A549 (cell line): ENCODE measurements at regions not wholly inside any gene's neighbourhood (a gene's known extent, or its start where the extent isn't known, plus 50 kb on each side); places are given as distances from the start of the nearest gene placed in this dataset.

ENCODE experiments used
- CTCF ChIP-seq: fragments of >200 bp; sonication (Bioruptor Twin); formaldehyde crosslinking; IDR thresholded peaks from 3 replicates; pipeline ENCODE4 v1.5.1; 2016
- ELK1 ChIP-seq: fragments of 150-350 bp; IDR thresholded peaks from 2 replicates; pipeline ENCODE4 v1.6.1; 2014; ENCODE audit warnings: low read depth, mild to moderate bottlenecking, low read length
- MAX ChIP-seq: IDR thresholded peaks from 2 replicates; pipeline ENCODE4 v1.6.1; 2012
- RFX5 ChIP-seq: fragments of 450-650 bp; IDR thresholded peaks from 2 replicates; pipeline ENCODE4 v1.7.1; 2014; ENCODE audit warnings: antibody characterized with exemption, mild to moderate bottlenecking, moderate library complexity
- TP53 ChIP-seq: fragments of 250-450 bp; sonication (Bioruptor Pico); IDR thresholded peaks from 2 replicates; pipeline ENCODE4 v1.5.0; 2021; ENCODE audit warnings: mild to moderate bottlenecking, moderate library complexity
- ZC3H11A ChIP-seq: fragments of 450-650 bp; IDR thresholded peaks from 2 replicates; pipeline ENCODE4 v1.6.1; 2014; ENCODE audit warnings: antibody characterized with exemption, mild to moderate bottlenecking

- no peak for TF ChIP-seq MAX
- no peak for TF ChIP-seq CTCF
- TF ChIP-seq ELK1, result no peak
- no peak for TF ChIP-seq ZC3H11A
- TF ChIP-seq TP53, result no peak
- no peak for TF ChIP-seq RFX5
Measured at GRCh38 chr14:38419579-38419978, 163.7 kb upstream of the CLEC14A start.
